Skeletal muscle tissue (tissue), 3 donors: ENCODE measurements at regions not wholly inside any gene's neighbourhood (a gene's known extent, or its start where the extent isn't known, plus 50 kb on each side); places are given as distances from the start of the nearest gene placed in this dataset.
"Not testable (repeated sequence)": the region's sequence is repeated elsewhere in the genome, so short reads cannot be mapped to it uniquely, and the experiment has no call there.

Experiments used
- H3K27ac ChIP-seq: one replicate; pipeline ENCODE4 v1.7.0; 2013; ENCODE audit warnings: mild to moderate bottlenecking, low read depth, low read length, inconsistent platforms
- H3K27me3 ChIP-seq, 3 donors: one replicate each; pipeline ENCODE4 v1.7.0; 2013; ENCODE audit warnings: low read length in 3 of 3; ENCODE audit not compliant: control insufficient read depth in 3 of 3, insufficient read depth in 3 of 3
- H3K36me3 ChIP-seq, 3 donors: one replicate each; pipeline ENCODE4 v1.7.0; 2013; ENCODE audit warnings: low read length in 3 of 3; ENCODE audit not compliant: control insufficient read depth in 3 of 3, insufficient read depth in 3 of 3
- H3K4me1 ChIP-seq, 3 donors: one replicate each; pipeline ENCODE4 v1.7.0; 2013; ENCODE audit warnings: low read length in 3 of 3, mild to moderate bottlenecking in 3 of 3; ENCODE audit not compliant: control insufficient read depth in 3 of 3, insufficient read depth in 3 of 3
- H3K4me3 ChIP-seq, 3 donors: one replicate each; pipeline ENCODE4 v1.7.0; 2013; ENCODE audit warnings: low read length in 3 of 3
- H3K9ac ChIP-seq, 3 donors: one replicate each; pipeline ENCODE4 v1.7.0; 2013; ENCODE audit warnings: low read length in 3 of 3, mild to moderate bottlenecking in 3 of 3, moderate library complexity in 2 of 3, low read depth in 1 of 3
- H3K9me3 ChIP-seq, 3 donors: one replicate each; pipeline ENCODE4 v1.7.0; 2013; ENCODE audit warnings: low read length in 3 of 3; ENCODE audit not compliant: control insufficient read depth in 3 of 3
- donor health status: Osteomylitis.

- H3K9ac ChIP-seq: no peak overlapping the region
- H3K27ac ChIP-seq: no peak overlapping the region
- H3K27me3 ChIP-seq: no peaks in the 10 kb centered on the region
- no peak overlapping the region for H3K4me3 ChIP-seq
- H3K36me3 ChIP-seq: no peaks in the 10 kb centered on the region
- no peaks in the 10 kb centered on the region for H3K4me1 ChIP-seq
- no peaks in the 10 kb centered on the region for H3K9me3 ChIP-seq
Measured at GRCh38 chrX:110509755-110510532, 151.3 kb downstream of the RTL9 start.

GRCh38 chrX:110511238-110511637 lies 152.6 kb downstream of the RTL9 start:
- no peaks in the 10 kb centered on the region for H3K9me3 ChIP-seq
- H3K4me1 ChIP-seq: no peaks in the 10 kb centered on the region
- no peak overlapping the region for H3K9ac ChIP-seq
- H3K27ac ChIP-seq: no peak overlapping the region
- H3K27me3 ChIP-seq: no peaks in the 10 kb centered on the region
- no peaks in the 10 kb centered on the region for H3K36me3 ChIP-seq
- no peak overlapping the region for H3K4me3 ChIP-seq

GRCh38 chrX:110512341-110512740 lies 153.7 kb downstream of the RTL9 start:
- H3K27me3 ChIP-seq: no peaks in the 10 kb centered on the region

GRCh38 chrX:110514509-110514908 lies 155.9 kb downstream of the RTL9 start:
- no peaks in the 10 kb centered on the region for H3K9me3 ChIP-seq
- H3K4me3 ChIP-seq: no peak overlapping the region
- H3K27me3 ChIP-seq: no peaks in the 10 kb centered on the region
- no peaks in the 10 kb centered on the region for H3K4me1 ChIP-seq
- no peaks in the 10 kb centered on the region for H3K36me3 ChIP-seq
- no peak overlapping the region for H3K9ac ChIP-seq
- H3K27ac ChIP-seq: no peak overlapping the region

More at GRCh38 chrX:110512341-110512740, 153.7 kb downstream of the RTL9 start:
- Histone ChIP-seq H3K4me3 (no peak overlapping the region), H3K9ac (no peak overlapping the region), H3K36me3 (no peaks in the 10 kb centered on the region), H3K9me3 (no peaks in the 10 kb centered on the region), H3K4me1 (no peaks in the 10 kb centered on the region), H3K27ac (no peak overlapping the region)

GRCh38 chrX:110519501-110519900 lies 160.9 kb downstream of the RTL9 start:
- peak overlapping the region; percentile 45 for H3K27ac ChIP-seq
- H3K36me3 ChIP-seq: no peaks in the 10 kb centered on the region

GRCh38 chrX:110519906-110520452 lies 161.3 kb downstream of the RTL9 start:
- Histone ChIP-seq H3K4me1 (no peaks in the 10 kb centered on the region), H3K4me3 (no peak overlapping the region), H3K27me3 (no peaks in the 10 kb centered on the region), H3K9ac (no peak overlapping the region), H3K27ac (peak overlapping the region; percentile 45), H3K36me3 (no peaks in the 10 kb centered on the region), H3K9me3 (no peaks in the 10 kb centered on the region)

More at GRCh38 chrX:110519501-110519900, 160.9 kb downstream of the RTL9 start:
- no peak overlapping the region for H3K9ac ChIP-seq
- H3K9me3 ChIP-seq: no peaks in the 10 kb centered on the region
- H3K4me1 ChIP-seq: no peaks in the 10 kb centered on the region
- no peak overlapping the region for H3K4me3 ChIP-seq
- H3K27me3 ChIP-seq: no peaks in the 10 kb centered on the region

GRCh38 chrX:110520652-110521051 lies 162.0 kb downstream of the RTL9 start:
- H3K36me3 ChIP-seq, H3K27ac ChIP-seq, H3K27me3 ChIP-seq, H3K4me3 ChIP-seq, H3K4me1 ChIP-seq, H3K9ac ChIP-seq, H3K9me3 ChIP-seq: not testable (repeated sequence)

- peaks cover 0 to 2% (median 0%) of the 10 kb centered on the region in 3 donors for H3K4me1 ChIP-seq
- no peaks in the 10 kb centered on the region for H3K9me3 ChIP-seq
- no peaks in the 10 kb centered on the region for H3K27me3 ChIP-seq
- H3K9ac ChIP-seq: no peak overlapping the region
- peak overlapping the region; percentile 25 for H3K27ac ChIP-seq
- H3K36me3 ChIP-seq: no peaks in the 10 kb centered on the region
- no peak overlapping the region for H3K4me3 ChIP-seq
Measured at GRCh38 chrX:110531873-110532580, 173.4 kb downstream of the RTL9 start.

- Histone ChIP-seq H3K36me3 (no peaks in the 10 kb centered on the region), H3K27me3 (no peaks in the 10 kb centered on the region), H3K9me3 (no peaks in the 10 kb centered on the region), H3K9ac (no peak overlapping the region), H3K4me3 (no peak overlapping the region), H3K4me1 (peaks cover 0 to 2% (median 0%) of the 10 kb centered on the region in 3 donors), H3K27ac (peak overlapping the region; percentile 25)
Measured at GRCh38 chrX:110532581-110532931, 173.9 kb downstream of the RTL9 start.

GRCh38 chrX:110536816-110537215 lies 178.2 kb downstream of the RTL9 start:
- no peak overlapping the region for H3K27ac ChIP-seq

More at GRCh38 chrX:110536816-110537215, 178.2 kb downstream of the RTL9 start:
- Histone ChIP-seq H3K9me3 (no peaks in the 10 kb centered on the region), H3K9ac (no peak overlapping the region), H3K4me3 (no peak overlapping the region), H3K27me3 (no peaks in the 10 kb centered on the region), H3K36me3 (no peaks in the 10 kb centered on the region), H3K4me1 (no peaks in the 10 kb centered on the region)
